ENCODE measurements at regions not wholly inside any gene's neighbourhood (a gene's known extent, or its start where the extent isn't known, plus 50 kb on each side); places are given as distances from the start of the nearest gene placed in this dataset.

DNA sequence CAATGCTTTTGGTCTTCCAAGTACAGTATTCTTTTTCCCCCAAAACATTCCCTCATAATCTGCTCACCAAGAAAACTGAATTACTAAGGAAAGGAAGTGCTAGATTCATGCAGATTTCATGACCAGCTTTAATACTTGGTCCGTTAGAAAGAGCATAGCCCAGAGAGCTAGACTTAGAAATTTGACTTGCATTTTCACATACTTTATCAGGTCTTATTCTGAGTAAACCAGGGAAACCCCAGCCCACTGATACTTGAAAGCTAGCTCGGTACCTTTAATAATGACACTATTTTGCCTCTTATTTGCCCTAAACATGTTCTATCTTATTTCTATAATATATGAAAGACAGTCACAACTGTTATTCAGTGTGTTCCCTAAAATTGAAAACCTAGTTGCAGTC is 204.5 kb downstream of the TTLL7 start:
- in situ Hi-C loops (cut with HindIII; ENCODE audit: low sequenced_read_pairs) = no loop called here
- TF ChIP-seq, protein P1, sequence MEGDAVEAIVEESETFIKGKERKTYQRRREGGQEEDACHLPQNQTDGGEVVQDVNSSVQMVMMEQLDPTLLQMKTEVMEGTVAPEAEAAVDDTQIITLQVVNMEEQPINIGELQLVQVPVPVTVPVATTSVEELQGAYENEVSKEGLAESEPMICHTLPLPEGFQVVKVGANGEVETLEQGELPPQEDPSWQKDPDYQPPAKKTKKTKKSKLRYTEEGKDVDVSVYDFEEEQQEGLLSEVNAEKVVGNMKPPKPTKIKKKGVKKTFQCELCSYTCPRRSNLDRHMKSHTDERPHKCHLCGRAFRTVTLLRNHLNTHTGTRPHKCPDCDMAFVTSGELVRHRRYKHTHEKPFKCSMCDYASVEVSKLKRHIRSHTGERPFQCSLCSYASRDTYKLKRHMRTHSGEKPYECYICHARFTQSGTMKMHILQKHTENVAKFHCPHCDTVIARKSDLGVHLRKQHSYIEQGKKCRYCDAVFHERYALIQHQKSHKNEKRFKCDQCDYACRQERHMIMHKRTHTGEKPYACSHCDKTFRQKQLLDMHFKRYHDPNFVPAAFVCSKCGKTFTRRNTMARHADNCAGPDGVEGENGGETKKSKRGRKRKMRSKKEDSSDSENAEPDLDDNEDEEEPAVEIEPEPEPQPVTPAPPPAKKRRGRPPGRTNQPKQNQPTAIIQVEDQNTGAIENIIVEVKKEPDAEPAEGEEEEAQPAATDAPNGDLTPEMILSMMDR (IDR thresholded peaks at IDR 0.05; ENCODE audit: low read depth, low read length) = no peak
- DNase-seq (ENCODE audit: low read depth, low spot score) = no peak
- no peak overlapping the region for H3K4me3 ChIP-seq (ENCODE audit: low read depth, low read length)

DNA sequence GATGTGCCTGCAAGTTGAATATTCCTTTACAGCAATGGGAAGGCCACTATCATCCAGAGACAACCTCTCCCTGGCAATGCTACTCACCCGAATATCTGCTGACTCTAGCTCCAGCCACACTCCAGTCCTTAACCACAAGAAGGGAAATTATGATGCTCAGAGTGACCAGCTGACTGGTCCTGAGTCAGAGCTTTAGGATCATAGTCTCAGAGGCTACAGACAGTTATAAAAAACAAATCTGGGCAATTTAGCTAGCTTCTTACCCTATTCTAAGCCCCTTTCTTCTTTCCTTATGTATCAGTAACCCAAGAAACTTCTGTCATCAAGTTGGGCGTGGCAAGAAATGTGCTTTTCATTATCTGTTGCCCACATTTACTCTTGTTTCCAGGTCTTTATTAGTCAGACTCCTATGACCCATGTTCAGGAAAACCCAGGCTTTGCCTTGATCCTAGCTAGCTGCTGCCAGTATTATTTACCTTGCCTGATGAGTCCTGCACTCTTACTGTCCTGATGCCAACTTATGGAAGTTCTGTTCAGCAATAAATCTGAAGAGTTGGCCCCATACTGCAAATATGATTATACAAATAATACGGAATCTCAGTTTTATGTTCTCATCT is 207.0 kb downstream of the TTLL7 start:
- in situ Hi-C loops (cut with HindIII; ENCODE audit: low sequenced_read_pairs) = no loop called here
- peak; percentile 24 for DNase-seq (ENCODE audit: low read depth, low spot score)
- TF ChIP-seq, protein P1 (IDR thresholded peaks at IDR 0.05; ENCODE audit: low read depth, low read length) = no peak
- no peak overlapping the region for H3K4me3 ChIP-seq (ENCODE audit: low read depth, low read length)

- TF ChIP-seq, protein P1 (IDR thresholded peaks at IDR 0.05; ENCODE audit: low read depth, low read length) = no peak
- no peak overlapping the region for H3K4me3 ChIP-seq (ENCODE audit: low read depth, low read length)
- DNase-seq (ENCODE audit: low read depth, low spot score) = no peak
Observed at GRCh38 chr1:83790446-83790845, 208.5 kb downstream of the TTLL7 start.

DNA sequence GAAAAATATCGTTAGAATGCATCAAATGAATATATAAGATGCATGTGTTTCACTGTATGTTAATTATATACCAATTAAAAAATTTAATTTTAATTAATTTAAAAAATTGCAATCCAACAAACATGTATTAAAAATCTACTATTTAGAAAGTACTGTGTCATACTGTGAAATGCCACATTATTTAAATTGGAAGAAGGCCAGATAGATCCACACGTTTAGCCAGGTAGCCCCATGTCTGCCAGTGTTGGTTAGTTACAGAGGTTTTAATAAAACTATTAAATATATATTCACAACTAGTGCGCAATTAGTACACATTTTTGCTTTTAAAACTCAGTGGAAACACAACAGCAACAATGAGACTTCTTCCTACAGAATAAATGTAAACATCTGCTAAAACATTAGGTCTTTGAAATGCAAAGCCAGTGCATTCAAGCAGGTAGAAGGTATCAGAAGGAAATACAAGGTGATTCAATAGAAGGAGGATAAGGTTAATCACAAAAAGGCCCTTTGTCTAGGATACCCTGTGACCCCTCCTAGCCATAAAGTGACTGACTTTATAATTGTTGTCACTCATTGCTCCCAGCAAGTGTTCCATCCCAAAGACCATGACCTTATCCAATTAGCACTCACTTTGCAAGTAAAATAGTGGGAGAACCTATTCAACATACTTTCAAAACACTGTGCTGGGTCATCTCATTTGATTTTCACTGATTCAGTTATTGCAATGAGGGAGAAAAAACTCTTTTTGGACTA is 211.5 kb downstream of the TTLL7 start:
- no peak overlapping the region for H3K4me3 ChIP-seq (ENCODE audit: low read depth, low read length)
- in situ Hi-C loops (cut with HindIII; ENCODE audit: low sequenced_read_pairs) = no loop called here
- no peak for DNase-seq (ENCODE audit: low read depth, low spot score)
- TF ChIP-seq, protein P1 (IDR thresholded peaks at IDR 0.05; ENCODE audit: low read depth, low read length) = no peak

More at GRCh38 chr1:83790446-83790845, 208.5 kb downstream of the TTLL7 start:
- in situ Hi-C loops (cut with HindIII; ENCODE audit: low sequenced_read_pairs) = no loop called here

DNA sequence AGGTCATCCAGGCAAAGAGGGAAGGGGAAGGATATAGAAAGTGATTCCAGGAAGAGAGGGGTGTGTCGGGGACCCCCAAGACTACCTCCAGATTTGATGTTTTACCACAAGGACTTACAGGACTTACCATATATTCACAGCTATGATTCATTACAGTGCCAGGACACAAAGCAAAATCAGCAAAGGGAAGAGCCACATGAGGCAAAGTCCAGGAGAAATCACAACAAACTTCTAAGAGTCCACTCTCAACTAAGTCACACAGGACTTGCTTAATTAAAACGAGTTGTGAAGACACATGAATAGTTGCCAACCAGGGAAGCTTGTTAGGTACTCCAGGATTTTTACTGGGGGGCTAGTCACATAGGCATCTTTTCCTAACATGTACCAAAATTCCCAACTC is 217.3 kb downstream of the TTLL7 start:
- TF ChIP-seq, protein P1 (IDR thresholded peaks at IDR 0.05; ENCODE audit: low read depth, low read length) = no peak
- no peak for DNase-seq (ENCODE audit: low read depth, low spot score)
- no peak overlapping the region for H3K4me3 ChIP-seq (ENCODE audit: low read depth, low read length)
- in situ Hi-C loops (cut with HindIII; ENCODE audit: low sequenced_read_pairs) = no loop called here

- TF ChIP-seq, protein P1 (IDR thresholded peaks at IDR 0.05; ENCODE audit: low read depth, low read length) = no peak
- in situ Hi-C loops (cut with HindIII; ENCODE audit: low sequenced_read_pairs) = no loop called here
- DNase-seq (ENCODE audit: low read depth, low spot score) = no peak
- H3K4me3 ChIP-seq (ENCODE audit: low read depth, low read length) = no peak overlapping the region
Observed at GRCh38 chr1:83779565-83779964, 219.4 kb downstream of the TTLL7 start.

All from astrocyte of the spinal cord (primary cell).